Neural progenitor cell (in vitro differentiated cells): ENCODE measurements at regions not wholly inside any gene's neighbourhood (a gene's known extent, or its start where the extent isn't known, plus 50 kb on each side); places are given as distances from the start of the nearest gene placed in this dataset.

ENCODE experiments used
- DNase-seq: peaks from one replicate; pipeline ENCODE4 v3.0.0-alpha.2; 2016; ENCODE audit warnings: low spot score
- H2AFZ ChIP-seq: fragments of 200-600 bp; sonication (generic); replicated peaks from 2 replicates; pipeline ENCODE4 v1.6.1; 2016; ENCODE audit warnings: antibody characterized with exemption
- H3F3A ChIP-seq: fragments of 200-600 bp; sonication (generic); 2 replicates; pipeline ENCODE4 v1.6.1; 2016; ENCODE audit warnings: antibody characterized with exemption, low read depth
- H3K27ac ChIP-seq: fragments of 200-600 bp; sonication (generic); 2 replicates; pipeline ENCODE4 v1.5.1; 2016; ENCODE audit warnings: mild to moderate bottlenecking
- H3K27me3 ChIP-seq: fragments of 200-600 bp; sonication (generic); 2 replicates; pipeline ENCODE4 v1.6.1; 2016; ENCODE audit warnings: mild to moderate bottlenecking, moderate library complexity
- H3K36me3 ChIP-seq: fragments of 200-600 bp; sonication (generic); 2 replicates; pipeline ENCODE4 v1.5.1; 2016
- H3K4me1 ChIP-seq: fragments of 200-600 bp; sonication (generic); 2 replicates; pipeline ENCODE4 v1.6.1; 2016; ENCODE audit warnings: mixed run types
- H3K4me2 ChIP-seq: fragments of 200-600 bp; sonication (generic); 2 replicates; pipeline ENCODE4 v1.6.1; 2016
- H3K4me3 ChIP-seq: fragments of 200-600 bp; sonication (generic); 2 replicates; pipeline ENCODE4 v1.5.1; 2016
- H3K79me2 ChIP-seq: fragments of 200-600 bp; sonication (generic); 2 replicates; pipeline ENCODE4 v1.6.1; 2016; ENCODE audit warnings: low read depth
- H3K9ac ChIP-seq: fragments of 200-600 bp; sonication (generic); 2 replicates; pipeline ENCODE4 v1.6.1; 2016
- H3K9me3 ChIP-seq: fragments of 200-600 bp; sonication (generic); 2 replicates; pipeline ENCODE4 v1.5.1; 2016; ENCODE audit warnings: low read depth
- H4K20me1 ChIP-seq: fragments of 200-600 bp; sonication (generic); 2 replicates; pipeline ENCODE4 v1.6.1; 2016; ENCODE audit warnings: low read depth
- H3K27ac Mint-ChIP-seq: 3 replicates; pipeline ENCODE4 v1.8.0; 2021; ENCODE audit warnings: mixed read lengths
- H3K27me3 Mint-ChIP-seq: 2 replicates; pipeline ENCODE4 v1.8.0; 2022; ENCODE audit warnings: low read depth, mild to moderate bottlenecking, inconsistent platforms, moderate library complexity, mixed read lengths; ENCODE audit not compliant: insufficient read depth
- H3K36me3 Mint-ChIP-seq: 3 replicates; pipeline ENCODE4 v1.8.0; 2021; ENCODE audit warnings: mixed read lengths
- H3K4me1 Mint-ChIP-seq: 3 replicates; pipeline ENCODE4 v1.8.0; 2021; ENCODE audit warnings: mixed read lengths
- H3K4me3 Mint-ChIP-seq: 3 replicates; pipeline ENCODE4 v1.8.0; 2021; ENCODE audit warnings: mild to moderate bottlenecking, moderate library complexity, mixed read lengths
- H3K9me3 Mint-ChIP-seq: 3 replicates; pipeline ENCODE4 v1.8.0; 2020; ENCODE audit warnings: mixed read lengths
- CTCF ChIP-seq: fragments of 200-600 bp; sonication (generic); IDR thresholded peaks from 2 replicates; pipeline ENCODE4 v1.5.1; 2017; ENCODE audit warnings: antibody characterized with exemption, mild to moderate bottlenecking
- EZH2 ChIP-seq: fragments of 200-600 bp; sonication (generic); IDR thresholded peaks from 2 replicates; pipeline ENCODE4 v1.6.1; 2017; ENCODE audit warnings: antibody characterized with exemption, mild to moderate bottlenecking, moderate library complexity
- EZH2phosphoT487 ChIP-seq: fragments of 200-600 bp; sonication (generic); IDR thresholded peaks from 2 replicates; pipeline ENCODE4 v1.6.1; 2017; ENCODE audit warnings: antibody characterized with exemption

GRCh38 chr10:109696981-109697775, 226.1 kb downstream of the XPNPEP1 start:
- Histone ChIP-seq H3K9me3 (no peaks in the 10 kb centered on the region), H3K4me2 (no peak overlapping the region), H3K36me3 (no peaks in the 10 kb centered on the region), H3K27me3 (no peaks in the 10 kb centered on the region), H3K4me3 (no peak overlapping the region), H3K79me2 (no peaks in the 10 kb centered on the region), H3K27ac (no peak overlapping the region), H3K4me1 (no peaks in the 10 kb centered on the region), H2AFZ (no peak overlapping the region), H3F3A (no peaks in the 10 kb centered on the region), H4K20me1 (no peaks in the 10 kb centered on the region), H3K9ac (no peak overlapping the region)
- Mint-ChIP-seq H3K36me3 (no peaks in the 10 kb centered on the region), H3K27me3 (no peaks in the 10 kb centered on the region), H3K27ac (no peak overlapping the region), H3K4me3 (no peak overlapping the region), H3K4me1 (peaks cover 2% of the 10 kb centered on the region), H3K9me3 (no peaks in the 10 kb centered on the region)
- no peak for DNase-seq
- TF ChIP-seq EZH2phosphoT487 (no peak), EZH2 (no peak), CTCF (no peak)

- Mint-ChIP-seq H3K9me3 (no peaks in the 10 kb centered on the region), H3K36me3 (no peaks in the 10 kb centered on the region), H3K27ac (no peak overlapping the region), H3K4me1 (peaks cover 2% of the 10 kb centered on the region), H3K4me3 (no peak overlapping the region), H3K27me3 (no peaks in the 10 kb centered on the region)
- Histone ChIP-seq H3K4me2 (no peak overlapping the region), H2AFZ (no peak overlapping the region), H3K4me1 (no peaks in the 10 kb centered on the region), H3K36me3 (no peaks in the 10 kb centered on the region), H3F3A (no peaks in the 10 kb centered on the region), H3K27me3 (no peaks in the 10 kb centered on the region), H4K20me1 (no peaks in the 10 kb centered on the region), H3K9ac (no peak overlapping the region), H3K27ac (no peak overlapping the region), H3K4me3 (no peak overlapping the region), H3K79me2 (no peaks in the 10 kb centered on the region), H3K9me3 (no peaks in the 10 kb centered on the region)
- no peak for DNase-seq
- no peak for TF ChIP-seq EZH2
- TF ChIP-seq EZH2phosphoT487 = no peak
- no peak for TF ChIP-seq CTCF
Measured at GRCh38 chr10:109696462-109696861, 226.8 kb downstream of the XPNPEP1 start.

- Mint-ChIP-seq H3K4me3 (no peak overlapping the region), H3K9me3 (no peaks in the 10 kb centered on the region), H3K27ac (no peak overlapping the region), H3K4me1 (peaks cover 2% of the 10 kb centered on the region), H3K27me3 (no peaks in the 10 kb centered on the region), H3K36me3 (no peaks in the 10 kb centered on the region)
- no peaks in the 10 kb centered on the region for H3K4me1 ChIP-seq
- H3K27me3 ChIP-seq = no peaks in the 10 kb centered on the region
- H3F3A ChIP-seq = no peaks in the 10 kb centered on the region
- H3K4me3 ChIP-seq = no peak overlapping the region
- no peak overlapping the region for H3K27ac ChIP-seq
- TF ChIP-seq CTCF (no peak), EZH2 (no peak)
- DNase-seq = no peak
- no peak overlapping the region for H2AFZ ChIP-seq
- no peaks in the 10 kb centered on the region for H3K36me3 ChIP-seq
- H3K9me3 ChIP-seq = no peaks in the 10 kb centered on the region
- no peaks in the 10 kb centered on the region for H3K79me2 ChIP-seq
- no peaks in the 10 kb centered on the region for H4K20me1 ChIP-seq
- no peak overlapping the region for H3K9ac ChIP-seq
- no peak overlapping the region for H3K4me2 ChIP-seq
Measured at GRCh38 chr10:109695988-109696387, 227.3 kb downstream of the XPNPEP1 start.
